DMS153 (cell line): ENCODE measurements at regions not wholly inside any gene's neighbourhood (a gene's known extent, or its start where the extent isn't known, plus 50 kb on each side); places are given as distances from the start of the nearest gene placed in this dataset.

ENCODE experiments used
- DNase-seq: peaks from one replicate; lab custom pipeline; 2025; lab: John Stamatoyannopoulos, UW

GRCh38 chr2:12968399-12968798, 251.7 kb downstream of the TRIB2 start:
- no peak for DNase-seq

- no peak for DNase-seq
Measured at GRCh38 chr2:12970861-12971260, 254.1 kb downstream of the TRIB2 start.

GRCh38 chr2:12971581-12972365, 255.0 kb downstream of the TRIB2 start:
- DNase-seq: no peak

- DNase-seq: no peak
Measured at GRCh38 chr2:12978066-12978835, 261.5 kb downstream of the TRIB2 start.

- DNase-seq: no peak
Measured at GRCh38 chr2:12979066-12979465, 262.3 kb downstream of the TRIB2 start.

GRCh38 chr2:12980817-12981216, 264.1 kb downstream of the TRIB2 start:
- DNase-seq: no peak

GRCh38 chr2:12982149-12982584, 265.4 kb downstream of the TRIB2 start:
- DNase-seq: no peak

- no peak for DNase-seq
Measured at GRCh38 chr2:12987246-12987645, 270.5 kb downstream of the TRIB2 start.

GRCh38 chr2:12988279-12988678, 271.5 kb downstream of the TRIB2 start:
- no peak for DNase-seq

GRCh38 chr2:12990523-12990922, 273.8 kb downstream of the TRIB2 start:
- no peak for DNase-seq

GRCh38 chr2:12998685-12999084, 281.9 kb downstream of the TRIB2 start:
- DNase-seq: no peak

- no peak for DNase-seq
Measured at GRCh38 chr2:13000664-13001363, 284.1 kb downstream of the TRIB2 start.

GRCh38 chr2:13001408-13001807, 284.7 kb downstream of the TRIB2 start:
- DNase-seq: no peak

- no peak for DNase-seq
Measured at GRCh38 chr2:13002536-13003331, 286.0 kb downstream of the TRIB2 start.

GRCh38 chr2:13003500-13003899, 286.8 kb downstream of the TRIB2 start:
- DNase-seq: no peak

- no peak for DNase-seq
Measured at GRCh38 chr2:13005048-13005447, 288.3 kb downstream of the TRIB2 start.

GRCh38 chr2:13005761-13006335, 289.1 kb downstream of the TRIB2 start:
- no peak for DNase-seq

GRCh38 chr2:13006426-13006825, 289.7 kb downstream of the TRIB2 start:
- DNase-seq: no peak

GRCh38 chr2:13006829-13007717, 290.3 kb downstream of the TRIB2 start:
- DNase-seq: peak; percentile 45

- no peak for DNase-seq
Measured at GRCh38 chr2:13009027-13009642, 292.4 kb downstream of the TRIB2 start.
